ENCODE measurements at regions not wholly inside any gene's neighbourhood (a gene's known extent, or its start where the extent isn't known, plus 50 kb on each side); places are given as distances from the start of the nearest gene placed in this dataset.

- TF ChIP-seq, protein P1, sequence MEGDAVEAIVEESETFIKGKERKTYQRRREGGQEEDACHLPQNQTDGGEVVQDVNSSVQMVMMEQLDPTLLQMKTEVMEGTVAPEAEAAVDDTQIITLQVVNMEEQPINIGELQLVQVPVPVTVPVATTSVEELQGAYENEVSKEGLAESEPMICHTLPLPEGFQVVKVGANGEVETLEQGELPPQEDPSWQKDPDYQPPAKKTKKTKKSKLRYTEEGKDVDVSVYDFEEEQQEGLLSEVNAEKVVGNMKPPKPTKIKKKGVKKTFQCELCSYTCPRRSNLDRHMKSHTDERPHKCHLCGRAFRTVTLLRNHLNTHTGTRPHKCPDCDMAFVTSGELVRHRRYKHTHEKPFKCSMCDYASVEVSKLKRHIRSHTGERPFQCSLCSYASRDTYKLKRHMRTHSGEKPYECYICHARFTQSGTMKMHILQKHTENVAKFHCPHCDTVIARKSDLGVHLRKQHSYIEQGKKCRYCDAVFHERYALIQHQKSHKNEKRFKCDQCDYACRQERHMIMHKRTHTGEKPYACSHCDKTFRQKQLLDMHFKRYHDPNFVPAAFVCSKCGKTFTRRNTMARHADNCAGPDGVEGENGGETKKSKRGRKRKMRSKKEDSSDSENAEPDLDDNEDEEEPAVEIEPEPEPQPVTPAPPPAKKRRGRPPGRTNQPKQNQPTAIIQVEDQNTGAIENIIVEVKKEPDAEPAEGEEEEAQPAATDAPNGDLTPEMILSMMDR (IDR thresholded peaks at IDR 0.05; ENCODE audit: insufficient read depth, low read length, severe bottlenecking): no peak
- no peaks in the 10 kb centered on the region for H3K36me3 ChIP-seq (ENCODE audit: control insufficient read depth, insufficient read depth, low read length)
- DNase-seq (ENCODE audit: low read depth) (peak; percentile 77), FAIRE-seq (no peak)
- no peak overlapping the region for H3K4me3 ChIP-seq (ENCODE audit: low read depth, low read length)
- H3K27me3 ChIP-seq (ENCODE audit: control insufficient read depth, insufficient read depth, low read length): no peaks in the 10 kb centered on the region
Observed at GRCh38 chr3:109643590-109643989, 306.2 kb upstream of the DPPA4 start.

DNA sequence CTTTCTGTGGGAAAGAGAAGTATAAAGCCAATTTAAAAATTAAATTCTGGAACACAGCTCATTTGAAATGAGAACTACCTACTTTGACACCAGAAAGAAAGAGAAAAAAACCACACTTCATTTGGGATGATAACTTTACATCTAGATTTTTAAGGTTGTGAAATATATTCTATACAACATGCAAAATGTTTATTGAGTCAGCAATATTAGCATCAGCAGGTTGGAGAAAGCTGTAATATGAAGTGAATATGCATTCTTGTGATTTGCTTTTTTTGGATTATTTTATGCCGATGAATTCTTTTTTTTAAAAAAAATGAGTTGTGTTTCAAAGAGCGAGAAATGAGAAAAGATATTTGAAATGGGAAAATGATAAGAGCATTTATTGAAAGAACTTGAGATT, 307.0 kb upstream of the DPPA4 start:
- Histone ChIP-seq H3K4me3 (ENCODE audit: low read depth, low read length) (no peak overlapping the region), H3K36me3 (ENCODE audit: control insufficient read depth, insufficient read depth, low read length) (no peaks in the 10 kb centered on the region), H3K27me3 (ENCODE audit: control insufficient read depth, insufficient read depth, low read length) (no peaks in the 10 kb centered on the region)
- TF ChIP-seq, protein P1 (IDR thresholded peaks at IDR 0.05; ENCODE audit: insufficient read depth, low read length, severe bottlenecking): no peak
- FAIRE-seq: no peak
- DNase-seq (ENCODE audit: low read depth): no peak

DNA sequence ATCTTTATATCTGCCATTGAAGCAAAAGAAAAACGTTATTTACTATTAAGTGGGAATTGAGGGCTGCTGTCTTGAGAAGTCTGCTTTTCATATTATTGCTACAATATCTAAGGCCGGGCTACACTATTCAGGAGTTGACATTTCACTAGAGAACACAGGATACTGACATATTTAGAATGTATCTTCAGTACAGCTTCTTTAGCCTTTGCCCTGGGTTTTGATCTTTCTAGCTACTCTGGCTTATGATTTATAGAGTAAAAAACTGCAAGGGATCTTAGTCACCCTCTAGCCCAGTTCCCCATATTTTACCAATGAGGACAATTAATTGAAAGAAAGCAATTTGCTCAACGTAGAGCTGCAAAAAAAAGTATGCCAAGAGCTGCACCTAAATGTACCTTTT, 307.4 kb upstream of the DPPA4 start:
- Histone ChIP-seq H3K27me3 (ENCODE audit: control insufficient read depth, insufficient read depth, low read length) (no peaks in the 10 kb centered on the region), H3K4me3 (ENCODE audit: low read depth, low read length) (no peak overlapping the region), H3K36me3 (ENCODE audit: control insufficient read depth, insufficient read depth, low read length) (no peaks in the 10 kb centered on the region)
- TF ChIP-seq, protein P1 (IDR thresholded peaks at IDR 0.05; ENCODE audit: insufficient read depth, low read length, severe bottlenecking): no peak
- DNase-seq (ENCODE audit: low read depth): no peak
- no peak for FAIRE-seq

- H3K36me3 ChIP-seq (ENCODE audit: control insufficient read depth, insufficient read depth, low read length): no peaks in the 10 kb centered on the region
- H3K27me3 ChIP-seq (ENCODE audit: control insufficient read depth, insufficient read depth, low read length): no peaks in the 10 kb centered on the region
- no peak for FAIRE-seq
- H3K4me3 ChIP-seq (ENCODE audit: low read depth, low read length): no peak overlapping the region
- no peak for DNase-seq (ENCODE audit: low read depth)
- TF ChIP-seq, protein P1 (IDR thresholded peaks at IDR 0.05; ENCODE audit: insufficient read depth, low read length, severe bottlenecking): no peak
Observed at GRCh38 chr3:109648027-109648426, 310.7 kb upstream of the DPPA4 start.

DNA sequence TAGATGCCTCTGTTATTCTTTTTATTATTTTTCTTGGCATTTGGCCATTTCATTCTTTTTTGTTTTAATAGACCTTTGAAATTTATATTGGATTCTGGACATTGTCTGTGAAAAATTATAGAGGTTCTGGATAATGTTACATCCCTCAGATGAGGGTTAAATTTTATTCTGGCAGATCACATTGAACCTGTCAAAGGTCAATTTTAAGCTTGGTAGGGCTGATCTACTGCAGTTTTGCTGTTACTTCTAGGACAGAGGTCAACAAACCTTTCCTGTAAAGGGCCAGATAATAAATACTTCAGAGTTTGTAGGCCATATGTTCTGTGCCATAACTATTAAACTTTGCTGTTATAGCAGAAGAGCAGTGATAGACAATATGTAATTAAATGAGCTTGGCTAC, 318.9 kb upstream of the DPPA4 start:
- Histone ChIP-seq H3K27me3 (ENCODE audit: control insufficient read depth, insufficient read depth, low read length) (no peaks in the 10 kb centered on the region), H3K36me3 (ENCODE audit: control insufficient read depth, insufficient read depth, low read length) (no peaks in the 10 kb centered on the region), H3K4me3 (ENCODE audit: low read depth, low read length) (no peak overlapping the region)
- no peak for FAIRE-seq
- no peak for DNase-seq (ENCODE audit: low read depth)
- TF ChIP-seq, protein P1 (IDR thresholded peaks at IDR 0.05; ENCODE audit: insufficient read depth, low read length, severe bottlenecking): no peak

DNA sequence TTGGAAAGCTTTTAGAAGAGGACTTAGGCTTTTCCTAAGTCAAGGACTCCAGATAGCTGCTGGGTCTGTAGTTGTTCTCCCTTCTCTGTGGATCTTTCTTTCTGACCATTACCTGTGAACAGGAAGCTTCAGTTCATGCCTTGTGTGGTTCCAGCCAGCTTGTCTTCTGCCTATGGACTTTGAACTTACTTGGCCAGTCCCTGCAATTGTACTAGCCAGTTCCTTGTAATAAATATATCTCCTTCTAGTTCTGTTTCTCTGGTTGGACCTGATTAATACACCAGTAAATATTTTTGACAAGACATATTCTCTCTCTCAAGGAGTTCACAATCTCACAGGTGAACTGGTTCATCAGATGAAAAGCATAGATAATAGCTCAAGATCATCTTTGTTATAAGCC, 341.3 kb upstream of the DPPA4 start:
- no peak overlapping the region for H3K4me3 ChIP-seq (ENCODE audit: low read depth, low read length)
- TF ChIP-seq, protein P1 (IDR thresholded peaks at IDR 0.05; ENCODE audit: insufficient read depth, low read length, severe bottlenecking): no peak

More for the DNA sequence above, 341.3 kb upstream of the DPPA4 start:
- no peak for DNase-seq (ENCODE audit: low read depth)
- no peak for FAIRE-seq
- Histone ChIP-seq H3K27me3 (ENCODE audit: control insufficient read depth, insufficient read depth, low read length) (no peaks in the 10 kb centered on the region), H3K36me3 (ENCODE audit: control insufficient read depth, insufficient read depth, low read length) (no peaks in the 10 kb centered on the region)

Data from bronchial epithelial cell (primary cell).